Esophagus squamous epithelium (tissue), 4 donors: ENCODE measurements at regions not wholly inside any gene's neighbourhood (a gene's known extent, or its start where the extent isn't known, plus 50 kb on each side); places are given as distances from the start of the nearest gene placed in this dataset.

Experiments used
- CTCF ChIP-seq, 6 experiments: fragments of 450-650 bp in 4 of 6; fragments of 200-600 bp in 2 of 6; sonication (generic) in 2 of 6; IDR thresholded peaks; one replicate each; pipeline ENCODE4 v1.5.1; 2016 to 2019; ENCODE audit warnings: antibody characterized with exemption in 6 of 6, mild to moderate bottlenecking in 4 of 6, moderate library complexity in 4 of 6
- POLR2A ChIP-seq, 4 donors: fragments of 450-650 bp; IDR thresholded peaks; one replicate each; pipeline ENCODE4 v1.6.1; 2017; ENCODE audit warnings: antibody characterized with exemption in 4 of 4, mild to moderate bottlenecking in 4 of 4, moderate library complexity in 3 of 4

GRCh38 chr12:13504074-13504473 is 307.5 kb downstream of the EMP1 start:
- TF ChIP-seq POLR2A (IDR thresholded peaks at IDR 0.05) = no peak
- TF ChIP-seq CTCF (IDR thresholded peaks at IDR 0.05) = no peak
